ENCODE measurements at regions not wholly inside any gene's neighbourhood (a gene's known extent, or its start where the extent isn't known, plus 50 kb on each side); places are given as distances from the start of the nearest gene placed in this dataset.

- TF ChIP-seq EZH2 (IDR thresholded peaks at IDR 0.05; ENCODE audit: borderline replicate concordance): no peak
- no peak for TF ChIP-seq CTCF (IDR thresholded peaks at IDR 0.05; ENCODE audit: poor library complexity)
- TF ChIP-seq EZH2phosphoT487 (IDR thresholded peaks at IDR 0.05; ENCODE audit: low read depth, severe bottlenecking, unreplicated experiment): no peak
Observed at GRCh38 chr4:100109921-100110320, 80.3 kb downstream of the DDIT4L start.
